GM18858 (cell line): ENCODE measurements at regions not wholly inside any gene's neighbourhood (a gene's known extent, or its start where the extent isn't known, plus 50 kb on each side); places are given as distances from the start of the nearest gene placed in this dataset.
A peak's percentile ranks its signal among the peaks of the same experiment; 100 is the strongest.
"Not testable (repeated sequence)": the region's sequence is repeated elsewhere in the genome, so short reads cannot be mapped to it uniquely, and the experiment has no call there.

Experiments
- ATAC-seq: cut with Tn5 transposase; IDR thresholded peaks from one replicate; pipeline ENCODE4 v1.9.1; 2021; ENCODE audit not compliant: unreplicated experiment

- no peak for ATAC-seq
These were observed 114.3 kb downstream of the MPP7 start for GRCh38 chr10:28188526-28188925.

GRCh38 chr10:28186887-28187578 lies 115.8 kb downstream of the MPP7 start:
- ATAC-seq, result no peak

- ATAC-seq, result no peak
These were observed 116.4 kb downstream of the MPP7 start for GRCh38 chr10:28186461-28186860.

- no peak for ATAC-seq
These were observed 118.1 kb downstream of the MPP7 start for GRCh38 chr10:28184810-28185209.

- ATAC-seq, result no peak
These were observed 121.3 kb downstream of the MPP7 start for GRCh38 chr10:28181478-28182096.

- no peak for ATAC-seq
These were observed 122.2 kb downstream of the MPP7 start for GRCh38 chr10:28180654-28181053.

GRCh38 chr10:28179743-28180099 lies 123.1 kb downstream of the MPP7 start:
- no peak for ATAC-seq

- peak; percentile 77 for ATAC-seq
These were observed 123.7 kb downstream of the MPP7 start for GRCh38 chr10:28179006-28179742.

- ATAC-seq, result peak; percentile 40
These were observed 124.8 kb downstream of the MPP7 start for GRCh38 chr10:28177944-28178637.

- not testable (repeated sequence) for ATAC-seq
These were observed 126.4 kb downstream of the MPP7 start for GRCh38 chr10:28176498-28176897.

GRCh38 chr10:28172223-28172610 lies 130.6 kb downstream of the MPP7 start:
- no peak for ATAC-seq

GRCh38 chr10:28171468-28172222 lies 131.2 kb downstream of the MPP7 start:
- ATAC-seq, result no peak

- ATAC-seq, result peak; percentile 93
These were observed 133.3 kb downstream of the MPP7 start for GRCh38 chr10:28169525-28169924.

GRCh38 chr10:28160866-28161405 lies 141.9 kb downstream of the MPP7 start:
- no peak for ATAC-seq

- ATAC-seq, result no peak
These were observed 145.5 kb downstream of the MPP7 start for GRCh38 chr10:28157379-28157778.

- no peak for ATAC-seq
These were observed 147.1 kb downstream of the MPP7 start for GRCh38 chr10:28155726-28156125.

GRCh38 chr10:28151636-28152035 lies 151.2 kb downstream of the MPP7 start:
- no peak for ATAC-seq

- no peak for ATAC-seq
These were observed 150.9 kb upstream of the ODAD2 start for GRCh38 chr10:28149746-28150145.

GRCh38 chr10:28147706-28148105 lies 148.8 kb upstream of the ODAD2 start:
- no peak for ATAC-seq

GRCh38 chr10:28139138-28139537 lies 140.3 kb upstream of the ODAD2 start:
- no peak for ATAC-seq
